ENCODE measurements at regions not wholly inside any gene's neighbourhood (a gene's known extent, or its start where the extent isn't known, plus 50 kb on each side); places are given as distances from the start of the nearest gene placed in this dataset.

- no peaks in the 10 kb centered on the region for H3K9me1 ChIP-seq (replicated peaks; ENCODE audit: control insufficient read depth, extremely low read depth, insufficient read depth, low read length)
- dilution Hi-C loops (cut with MboI; ENCODE audit: extremely low pct_ligation_motif_present, low sequenced_read_pairs) (no loop called here), intact Hi-C loops (cut with micrococcal nuclease) (no loop called here)
- TF ChIP-seq MAX (IDR thresholded peaks at IDR 0.05; ENCODE audit: insufficient read depth, insufficient read length) (no peak), GATA2 (IDR thresholded peaks at IDR 0.05; ENCODE audit: insufficient read depth, insufficient read length, low read depth, low read length) (no peak), FOS (IDR thresholded peaks at IDR 0.05; ENCODE audit: borderline replicate concordance, insufficient read depth, low read length) (no peak)
- POLR2A ChIA-PET, result no interaction called here
- peaks cover 2% of the 10 kb centered on the region for H3K9me3 ChIP-seq (replicated peaks; ENCODE audit: control insufficient read depth, insufficient read depth, low read length)
- no peak overlapping the region for H3K27ac ChIP-seq (ENCODE audit: insufficient read depth, low read depth, low read length)
- CTCF ChIA-PET, result no interaction called here
- H3K27me3 ChIP-seq (ENCODE audit: control insufficient read depth in 2 of 2, insufficient read depth in 2 of 2, low read length in 2 of 2), result no peaks in the 10 kb centered on the region
- H2AFZ ChIP-seq (ENCODE audit: low read depth, low read length), result no peak overlapping the region
- H3K9ac ChIP-seq (replicated peaks; ENCODE audit: extremely low read depth, insufficient read depth, low read length), result no peak overlapping the region
- no peaks in the 10 kb centered on the region for H4K20me1 ChIP-seq (replicated peaks; ENCODE audit: control insufficient read depth, extremely low read depth, insufficient read depth, low read length)
- no TSS peak for BruUV-seq (replicated peaks)
- no peak overlapping the region for H3K4me3 ChIP-seq (replicated peaks in 1 of 3; ENCODE audit: insufficient read depth in 1 of 3, low read depth in 1 of 3, low read length in 3 of 3)
- no peaks in the 10 kb centered on the region for H3K79me2 ChIP-seq (ENCODE audit: control insufficient read depth, insufficient read depth, low read length)
- FAIRE-seq (no peak), DNase-seq (ENCODE audit: low read depth, low spot score) (no peak)
- no peaks in the 10 kb centered on the region for H3K36me3 ChIP-seq (ENCODE audit: control insufficient read depth in 2 of 2, extremely low read depth in 1 of 2, insufficient read depth in 2 of 2, low read length in 2 of 2)
- H3K4me2 ChIP-seq (ENCODE audit: insufficient read depth, low read length), result no peak overlapping the region
- no peaks in the 10 kb centered on the region for H3K4me1 ChIP-seq (ENCODE audit: control insufficient read depth, extremely low read depth, insufficient read depth, low read length)
Measured at GRCh38 chr3:1613962-1614361, 484.7 kb upstream of the CNTN4 start.

- dilution Hi-C loops (cut with MboI; ENCODE audit: extremely low pct_ligation_motif_present, low sequenced_read_pairs), result no loop called here
- no peaks in the 10 kb centered on the region for H3K36me3 ChIP-seq (ENCODE audit: control insufficient read depth in 2 of 2, extremely low read depth in 1 of 2, insufficient read depth in 2 of 2, low read length in 2 of 2)
- no peak overlapping the region for H3K27ac ChIP-seq (ENCODE audit: insufficient read depth, low read depth, low read length)
- no peaks in the 10 kb centered on the region for H3K79me2 ChIP-seq (ENCODE audit: control insufficient read depth, insufficient read depth, low read length)
- H3K27me3 ChIP-seq (ENCODE audit: control insufficient read depth in 2 of 2, insufficient read depth in 2 of 2, low read length in 2 of 2), result no peaks in the 10 kb centered on the region
- TF ChIP-seq MAX (IDR thresholded peaks at IDR 0.05; ENCODE audit: insufficient read depth, insufficient read length) (no peak), GATA2 (IDR thresholded peaks at IDR 0.05; ENCODE audit: insufficient read depth, insufficient read length, low read depth, low read length) (no peak), POLR2AphosphoS5 (IDR thresholded peaks at IDR 0.05; ENCODE audit: insufficient read depth, low read depth, low read length) (no peak), CTCF (IDR thresholded peaks at IDR 0.05; ENCODE audit: extremely low read depth in 1 of 2, insufficient read depth in 1 of 2, low read depth in 1 of 2, low read length in 2 of 2) (no peak), EZH2 (IDR thresholded peaks at IDR 0.05; ENCODE audit: borderline replicate concordance, low read depth, low read length, severe bottlenecking) (no peak), FOS (IDR thresholded peaks at IDR 0.05; ENCODE audit: borderline replicate concordance, insufficient read depth, low read length) (no peak), POLR2A (IDR thresholded peaks at IDR 0.05; ENCODE audit: low read depth, low read length) (no peak), JUN (IDR thresholded peaks at IDR 0.05; ENCODE audit: borderline replicate concordance, insufficient read depth, insufficient read length, low read depth) (no peak), MYC (IDR thresholded peaks at IDR 0.05; ENCODE audit: low read depth, low read length) (no peak)
- no peak overlapping the region for H2AFZ ChIP-seq (ENCODE audit: low read depth, low read length)
- BruUV-seq (replicated peaks), result no TSS peak
- H3K4me3 ChIP-seq (replicated peaks in 1 of 3; ENCODE audit: insufficient read depth in 1 of 3, low read depth in 1 of 3, low read length in 3 of 3), result no peak overlapping the region
- H3K4me1 ChIP-seq (ENCODE audit: control insufficient read depth, extremely low read depth, insufficient read depth, low read length), result no peaks in the 10 kb centered on the region
- intact Hi-C loops (cut with micrococcal nuclease), result no loop called here
- H3K9me3 ChIP-seq (replicated peaks; ENCODE audit: control insufficient read depth, insufficient read depth, low read length), result peaks cover 2% of the 10 kb centered on the region
- H3K4me2 ChIP-seq (ENCODE audit: insufficient read depth, low read length), result no peak overlapping the region
- H3K9ac ChIP-seq (replicated peaks; ENCODE audit: extremely low read depth, insufficient read depth, low read length), result no peak overlapping the region
- FAIRE-seq (no peak), DNase-seq (ENCODE audit: low read depth, low spot score) (no peak)
- ChIA-PET POLR2A (no interaction called here), CTCF (no interaction called here)
- no peaks in the 10 kb centered on the region for H4K20me1 ChIP-seq (replicated peaks; ENCODE audit: control insufficient read depth, extremely low read depth, insufficient read depth, low read length)
- no peaks in the 10 kb centered on the region for H3K9me1 ChIP-seq (replicated peaks; ENCODE audit: control insufficient read depth, extremely low read depth, insufficient read depth, low read length)
Measured at GRCh38 chr3:1616744-1617143, 481.9 kb upstream of the CNTN4 start.
